ENCODE measurements at regions not wholly inside any gene's neighbourhood (a gene's known extent, or its start where the extent isn't known, plus 50 kb on each side); places are given as distances from the start of the nearest gene placed in this dataset.

DNA sequence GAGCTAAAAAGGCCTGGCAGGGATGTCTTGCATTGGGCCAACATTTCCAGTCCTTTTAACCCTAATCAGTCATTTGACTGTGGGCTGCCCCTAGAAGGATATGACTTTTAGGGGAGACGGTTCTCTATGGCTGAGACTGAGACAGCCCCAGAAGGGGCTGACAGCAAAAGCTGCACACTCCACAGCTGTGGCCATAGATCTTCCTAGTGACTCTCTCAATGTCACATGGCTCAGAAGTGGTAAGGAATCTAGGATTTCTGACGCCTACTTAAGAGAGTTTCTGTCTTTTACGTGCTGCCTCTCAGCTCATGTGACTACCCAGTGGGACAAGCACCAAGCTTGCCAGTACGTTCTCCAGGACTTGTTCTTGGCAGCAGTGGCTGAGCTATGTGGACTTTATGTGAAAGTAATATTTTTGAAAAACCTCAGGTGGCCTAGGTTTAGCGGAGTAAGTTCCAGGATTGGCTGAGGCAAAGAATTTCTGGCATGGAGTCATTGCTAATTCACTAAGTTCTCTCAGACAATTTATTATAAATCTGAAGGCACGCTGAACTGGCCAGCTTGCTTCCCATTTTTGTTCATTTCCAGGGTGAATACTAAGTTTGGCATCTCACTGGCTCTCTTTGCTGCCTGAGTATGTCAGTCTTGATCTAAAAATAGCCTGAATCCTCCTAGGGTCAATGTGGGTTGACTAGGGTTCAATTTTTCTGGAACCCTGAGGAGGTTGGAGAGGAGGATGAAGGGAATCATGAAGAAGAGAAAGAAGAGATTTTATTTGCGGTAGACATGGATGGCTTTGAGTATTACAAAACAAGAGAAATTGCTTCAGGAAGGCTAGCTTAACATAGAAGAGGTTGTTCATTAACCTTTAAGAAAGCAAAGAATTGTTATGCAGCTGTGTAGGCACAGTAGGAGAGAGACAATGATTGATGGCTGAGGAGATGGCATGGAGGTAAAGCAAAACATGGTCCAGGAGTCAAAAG, 271.8 kb downstream of the AEBP2 start:
- WGBS = 66% methylated on average over 7 of the region's 7 CpGs
- Histone ChIP-seq H3K4me1 (no peaks in the 10 kb centered on the region), H3K36me3 (no peaks in the 10 kb centered on the region), H3K27me3 (no peaks in the 10 kb centered on the region), H3K9me3 (peaks cover 3% of the 10 kb centered on the region), H3K27ac (no peak overlapping the region), H3K4me3 (no peak overlapping the region)
- no peak for DNase-seq (ENCODE audit: low spot score in 2 of 2)
- no peak for TF ChIP-seq POLR2A (IDR thresholded peaks at IDR 0.05)
- TF ChIP-seq, protein P1, sequence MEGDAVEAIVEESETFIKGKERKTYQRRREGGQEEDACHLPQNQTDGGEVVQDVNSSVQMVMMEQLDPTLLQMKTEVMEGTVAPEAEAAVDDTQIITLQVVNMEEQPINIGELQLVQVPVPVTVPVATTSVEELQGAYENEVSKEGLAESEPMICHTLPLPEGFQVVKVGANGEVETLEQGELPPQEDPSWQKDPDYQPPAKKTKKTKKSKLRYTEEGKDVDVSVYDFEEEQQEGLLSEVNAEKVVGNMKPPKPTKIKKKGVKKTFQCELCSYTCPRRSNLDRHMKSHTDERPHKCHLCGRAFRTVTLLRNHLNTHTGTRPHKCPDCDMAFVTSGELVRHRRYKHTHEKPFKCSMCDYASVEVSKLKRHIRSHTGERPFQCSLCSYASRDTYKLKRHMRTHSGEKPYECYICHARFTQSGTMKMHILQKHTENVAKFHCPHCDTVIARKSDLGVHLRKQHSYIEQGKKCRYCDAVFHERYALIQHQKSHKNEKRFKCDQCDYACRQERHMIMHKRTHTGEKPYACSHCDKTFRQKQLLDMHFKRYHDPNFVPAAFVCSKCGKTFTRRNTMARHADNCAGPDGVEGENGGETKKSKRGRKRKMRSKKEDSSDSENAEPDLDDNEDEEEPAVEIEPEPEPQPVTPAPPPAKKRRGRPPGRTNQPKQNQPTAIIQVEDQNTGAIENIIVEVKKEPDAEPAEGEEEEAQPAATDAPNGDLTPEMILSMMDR (IDR thresholded peaks at IDR 0.05) = no peak
- no peak for TF ChIP-seq EP300 (IDR thresholded peaks at IDR 0.05)
- TF ChIP-seq POLR2AphosphoS5 (IDR thresholded peaks at IDR 0.05) = no peak

DNA sequence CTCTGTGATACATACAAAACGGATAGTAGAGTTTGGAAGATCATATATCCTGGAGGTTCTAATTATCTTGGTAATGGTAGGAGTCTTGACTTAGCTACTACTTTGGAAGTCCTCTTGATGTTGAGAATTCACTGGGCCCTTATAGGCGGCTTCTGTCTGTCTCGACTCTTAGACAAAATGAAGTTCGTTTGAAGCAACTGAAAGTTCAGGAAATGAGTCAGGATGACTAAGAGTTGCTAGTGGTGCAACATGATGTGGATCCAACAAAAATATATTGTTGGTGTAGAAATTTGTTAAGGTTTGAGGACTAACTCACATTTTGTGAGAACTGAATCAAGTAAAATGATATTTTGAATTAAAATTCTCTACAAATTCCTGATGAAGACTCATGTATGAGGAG, 272.7 kb downstream of the AEBP2 start:
- Histone ChIP-seq H3K36me3 (no peaks in the 10 kb centered on the region), H3K27ac (no peak overlapping the region), H3K4me3 (no peak overlapping the region), H3K4me1 (no peaks in the 10 kb centered on the region), H3K9me3 (peaks cover 3% of the 10 kb centered on the region), H3K27me3 (no peaks in the 10 kb centered on the region)
- DNase-seq (ENCODE audit: low spot score in 2 of 2) = no peak
- TF ChIP-seq, protein P1 (IDR thresholded peaks at IDR 0.05) = no peak
- TF ChIP-seq POLR2A (IDR thresholded peaks at IDR 0.05) (no peak), EP300 (IDR thresholded peaks at IDR 0.05) (no peak), POLR2AphosphoS5 (IDR thresholded peaks at IDR 0.05) (no peak)
- WGBS = 83% methylated on average over 4 of the region's 4 CpGs

DNA sequence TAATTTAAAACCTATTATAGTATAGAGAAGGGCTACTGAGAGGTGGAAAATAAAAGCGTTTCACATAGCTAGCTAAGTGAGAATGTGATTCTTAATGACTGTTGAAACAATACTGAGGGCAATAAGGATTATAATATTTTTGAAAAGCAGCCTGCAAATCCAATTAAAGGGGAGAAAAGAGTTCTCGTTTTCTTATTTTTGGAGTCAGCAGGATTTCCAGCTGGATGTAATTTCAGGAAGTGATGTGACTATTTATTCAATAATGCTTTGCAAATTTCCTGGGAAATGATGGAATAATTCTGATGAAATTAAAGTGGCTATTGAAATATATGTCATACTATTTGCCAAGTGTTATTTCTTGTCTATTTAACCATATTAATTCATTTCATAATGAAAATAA, 279.1 kb downstream of the AEBP2 start:
- no peak overlapping the region for H3K4me3 ChIP-seq
- H3K4me1 ChIP-seq = no peaks in the 10 kb centered on the region
- no peak for DNase-seq (ENCODE audit: low spot score in 2 of 2)
- TF ChIP-seq POLR2AphosphoS5 (IDR thresholded peaks at IDR 0.05) = no peak
- no peak for TF ChIP-seq EP300 (IDR thresholded peaks at IDR 0.05)
- TF ChIP-seq, protein P1 (IDR thresholded peaks at IDR 0.05) = no peak
- TF ChIP-seq POLR2A (IDR thresholded peaks at IDR 0.05) = no peak
- H3K36me3 ChIP-seq = no peaks in the 10 kb centered on the region
- H3K9me3 ChIP-seq = no peaks in the 10 kb centered on the region
- WGBS = 63% methylated on average over 2 of the region's 2 CpGs
- H3K27me3 ChIP-seq = no peaks in the 10 kb centered on the region
- no peak overlapping the region for H3K27ac ChIP-seq

DNA sequence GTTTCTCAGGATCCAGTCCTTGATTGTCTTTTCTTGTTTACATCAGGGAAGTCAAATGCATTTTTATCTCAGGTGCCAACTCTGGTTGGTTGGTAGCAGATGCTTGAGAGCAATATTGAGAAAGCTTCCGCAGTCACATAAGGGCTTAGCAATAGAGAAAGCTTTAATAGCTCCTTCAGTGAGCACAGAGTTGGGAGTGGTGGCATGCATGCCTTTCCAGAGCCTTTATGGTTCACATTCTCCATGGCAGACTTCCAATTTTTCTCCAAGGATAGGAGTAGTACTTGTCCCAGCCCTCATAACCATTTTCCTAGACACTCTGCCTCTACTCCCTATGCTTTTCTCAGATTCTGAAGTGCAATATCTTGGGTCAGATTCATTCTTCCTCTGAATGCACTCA, 280.4 kb downstream of the AEBP2 start:
- Histone ChIP-seq H3K36me3 (no peaks in the 10 kb centered on the region), H3K4me3 (no peak overlapping the region), H3K27ac (no peak overlapping the region), H3K4me1 (no peaks in the 10 kb centered on the region), H3K9me3 (no peaks in the 10 kb centered on the region), H3K27me3 (no peaks in the 10 kb centered on the region)
- TF ChIP-seq POLR2A (IDR thresholded peaks at IDR 0.05) = no peak
- no peak for TF ChIP-seq EP300 (IDR thresholded peaks at IDR 0.05)
- TF ChIP-seq, protein P1 (IDR thresholded peaks at IDR 0.05) = no peak
- TF ChIP-seq POLR2AphosphoS5 (IDR thresholded peaks at IDR 0.05) = no peak
- no peak for DNase-seq (ENCODE audit: low spot score in 2 of 2)
- 89% methylated on average over 1 of the region's 1 CpG for WGBS

DNA sequence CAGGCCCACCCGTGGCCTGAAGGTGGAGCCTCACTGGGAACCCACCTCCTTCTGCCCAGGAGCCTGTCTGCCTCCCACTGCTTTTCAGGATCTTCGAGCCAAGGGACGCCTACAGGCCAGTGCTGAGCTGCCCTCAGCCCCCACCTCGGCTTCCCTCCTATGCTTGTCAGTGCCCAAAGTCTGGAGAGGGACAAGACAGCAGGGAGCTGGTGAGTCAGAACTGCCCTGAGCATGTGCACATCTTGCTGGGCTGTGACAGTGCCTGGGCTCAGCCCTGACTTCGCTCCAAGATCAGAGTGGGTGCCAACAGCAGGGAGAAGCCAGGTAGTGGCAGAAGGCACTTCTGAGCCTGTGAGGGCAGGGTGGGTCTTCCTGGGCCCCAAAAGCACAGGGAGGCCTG, 286.8 kb downstream of the AEBP2 start:
- Histone ChIP-seq H3K27me3 (no peaks in the 10 kb centered on the region), H3K36me3 (no peaks in the 10 kb centered on the region), H3K4me1 (no peaks in the 10 kb centered on the region), H3K4me3 (no peak overlapping the region), H3K27ac (no peak overlapping the region), H3K9me3 (no peaks in the 10 kb centered on the region)
- TF ChIP-seq POLR2A (IDR thresholded peaks at IDR 0.05) (no peak), POLR2AphosphoS5 (IDR thresholded peaks at IDR 0.05) (no peak), EP300 (IDR thresholded peaks at IDR 0.05) (no peak)
- TF ChIP-seq, protein P1 (IDR thresholded peaks at IDR 0.05) = no peak
- WGBS = 90% methylated on average over 4 of the region's 5 CpGs
- no peak for DNase-seq (ENCODE audit: low spot score in 2 of 2)

All from suprapubic skin (tissue), 4 donors.